ENCODE measurements at regions not wholly inside any gene's neighbourhood (a gene's known extent, or its start where the extent isn't known, plus 50 kb on each side); places are given as distances from the start of the nearest gene placed in this dataset.

DNA sequence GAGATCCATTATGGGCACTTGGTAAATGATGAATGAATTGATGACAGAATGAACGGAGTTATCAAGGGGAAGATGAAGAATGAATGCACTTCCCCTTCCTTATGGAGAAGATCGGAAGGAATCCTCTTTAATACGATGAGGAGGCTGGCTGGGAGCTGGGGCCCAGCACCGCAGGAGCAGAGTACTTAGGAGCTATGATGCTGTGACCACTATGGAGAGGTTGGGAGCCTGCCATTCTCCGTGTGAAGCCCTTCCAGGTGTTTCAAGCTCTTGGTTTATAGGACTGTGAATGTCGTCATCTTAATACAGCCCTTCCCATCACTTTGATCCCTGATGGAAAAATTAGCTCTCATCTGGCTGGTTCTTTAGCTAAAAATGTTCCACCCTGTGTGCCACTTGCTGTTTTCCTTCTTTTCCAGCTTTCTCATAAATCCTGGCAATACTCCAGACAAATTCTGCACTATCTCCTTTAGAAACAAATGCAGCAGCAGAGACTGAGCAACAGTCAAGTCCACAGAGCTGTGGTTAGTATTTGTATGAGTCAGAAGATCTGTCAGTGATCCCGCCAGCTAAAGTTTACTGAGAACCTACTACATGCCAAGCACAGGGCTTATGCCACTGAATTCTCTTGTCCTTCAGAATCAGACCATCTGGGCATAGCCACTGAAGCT, 263.1 kb upstream of the CRY1 start:
- Histone ChIP-seq H3K9me3 (replicated peaks in 1 of 3) (no peaks in the 10 kb centered on the region), H3K36me3 (replicated peaks in 1 of 2) (no peaks in the 10 kb centered on the region), H3K4me1 (replicated peaks in 1 of 2) (no peaks in the 10 kb centered on the region), H3K4me3 (no peak overlapping the region), H3K27ac (no peak overlapping the region), H3K27me3 (peaks cover 3% of the 10 kb centered on the region)
- TF ChIP-seq POLR2A (IDR thresholded peaks at IDR 0.05) = no peak
- TF ChIP-seq, protein P1, sequence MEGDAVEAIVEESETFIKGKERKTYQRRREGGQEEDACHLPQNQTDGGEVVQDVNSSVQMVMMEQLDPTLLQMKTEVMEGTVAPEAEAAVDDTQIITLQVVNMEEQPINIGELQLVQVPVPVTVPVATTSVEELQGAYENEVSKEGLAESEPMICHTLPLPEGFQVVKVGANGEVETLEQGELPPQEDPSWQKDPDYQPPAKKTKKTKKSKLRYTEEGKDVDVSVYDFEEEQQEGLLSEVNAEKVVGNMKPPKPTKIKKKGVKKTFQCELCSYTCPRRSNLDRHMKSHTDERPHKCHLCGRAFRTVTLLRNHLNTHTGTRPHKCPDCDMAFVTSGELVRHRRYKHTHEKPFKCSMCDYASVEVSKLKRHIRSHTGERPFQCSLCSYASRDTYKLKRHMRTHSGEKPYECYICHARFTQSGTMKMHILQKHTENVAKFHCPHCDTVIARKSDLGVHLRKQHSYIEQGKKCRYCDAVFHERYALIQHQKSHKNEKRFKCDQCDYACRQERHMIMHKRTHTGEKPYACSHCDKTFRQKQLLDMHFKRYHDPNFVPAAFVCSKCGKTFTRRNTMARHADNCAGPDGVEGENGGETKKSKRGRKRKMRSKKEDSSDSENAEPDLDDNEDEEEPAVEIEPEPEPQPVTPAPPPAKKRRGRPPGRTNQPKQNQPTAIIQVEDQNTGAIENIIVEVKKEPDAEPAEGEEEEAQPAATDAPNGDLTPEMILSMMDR (IDR thresholded peaks at IDR 0.05) = no peak
- 60 to 76% (median 68%) methylated on average over 7 of the region's 7 CpGs for WGBS, 4 donors
- no peak for DNase-seq
- intact Hi-C loops (cut with DNase I) = no loop called here

DNA sequence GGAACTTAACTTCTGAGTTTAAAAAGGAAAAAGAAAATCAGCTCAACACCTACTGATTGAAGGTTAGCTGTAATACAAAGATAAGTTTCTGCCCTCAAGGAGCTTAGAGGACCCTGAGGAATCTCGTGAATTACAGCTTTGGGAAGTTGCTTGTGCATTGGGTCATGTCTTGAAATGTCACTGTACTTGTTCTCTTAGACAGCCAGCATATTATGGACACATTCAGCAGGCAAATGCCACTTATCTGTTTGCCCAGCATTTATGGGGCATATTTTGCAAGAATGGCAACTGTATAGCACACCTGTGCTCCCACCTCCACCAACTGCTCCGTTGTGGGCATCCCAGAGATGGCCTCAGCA, 263.6 kb upstream of the CRY1 start:
- Histone ChIP-seq H3K9me3 (replicated peaks in 1 of 3) (no peaks in the 10 kb centered on the region), H3K36me3 (replicated peaks in 1 of 2) (no peaks in the 10 kb centered on the region), H3K4me1 (replicated peaks in 1 of 2) (no peaks in the 10 kb centered on the region), H3K27ac (no peak overlapping the region), H3K27me3 (peaks cover 3% of the 10 kb centered on the region), H3K4me3 (no peak overlapping the region)
- 62 to 71% (median 69%) methylated on average over 2 of the region's 2 CpGs for WGBS, 4 donors
- DNase-seq = no peak
- TF ChIP-seq POLR2A (IDR thresholded peaks at IDR 0.05) = no peak
- TF ChIP-seq, protein P1 (IDR thresholded peaks at IDR 0.05) = no peak
- intact Hi-C loops (cut with DNase I) = no loop called here

DNA sequence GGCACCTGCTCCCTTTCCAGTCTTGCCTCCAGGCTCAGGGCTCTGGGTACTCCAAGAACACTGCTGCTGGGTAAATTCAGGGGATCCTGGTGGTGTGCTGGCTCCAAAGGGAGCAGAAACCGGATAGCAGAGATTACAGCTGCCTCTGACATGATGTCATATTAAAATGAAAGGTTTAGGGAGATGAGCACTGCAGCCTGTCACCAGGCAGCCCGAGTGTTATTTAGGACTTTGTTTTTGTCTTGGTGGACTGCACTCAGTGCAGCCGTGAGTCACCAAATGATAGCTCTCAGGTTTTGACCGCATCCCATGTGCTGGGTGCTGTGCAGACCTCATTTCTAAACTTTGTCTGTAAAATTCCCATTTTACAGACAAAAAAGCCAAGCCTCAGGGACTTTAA, 266.0 kb upstream of the CRY1 start:
- Histone ChIP-seq H3K27ac (no peak overlapping the region), H3K9me3 (replicated peaks in 1 of 3) (no peaks in the 10 kb centered on the region), H3K36me3 (replicated peaks in 1 of 2) (no peaks in the 10 kb centered on the region), H3K27me3 (peaks cover 2% of the 10 kb centered on the region), H3K4me3 (no peak overlapping the region), H3K4me1 (replicated peaks in 1 of 2) (no peaks in the 10 kb centered on the region)
- TF ChIP-seq, protein P1 (IDR thresholded peaks at IDR 0.05) = no peak
- TF ChIP-seq POLR2A (IDR thresholded peaks at IDR 0.05) = no peak
- intact Hi-C loops (cut with DNase I) = no loop called here
- WGBS, 4 donors = 48 to 74% (median 54%) methylated on average over 2 to 4 of the region's 4 CpGs
- no peak for DNase-seq

DNA sequence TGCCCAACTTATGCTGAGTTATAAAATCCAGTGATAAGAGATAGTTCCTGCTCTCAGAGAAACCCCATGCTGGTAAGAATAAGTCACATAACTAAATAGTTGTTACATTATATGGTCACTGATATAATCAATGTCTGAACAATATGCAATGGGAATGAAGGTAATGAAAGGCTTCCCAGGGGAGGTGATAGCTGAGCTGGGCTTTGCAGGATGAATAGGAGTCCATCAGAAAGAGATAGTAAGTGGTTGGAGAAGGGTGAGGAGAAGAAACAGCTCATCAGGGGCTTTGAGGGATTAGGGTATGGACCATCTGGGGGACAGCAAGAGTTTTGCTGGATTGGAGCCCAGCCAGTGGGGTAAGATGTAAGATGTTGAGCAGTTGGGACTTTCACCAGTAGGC, 266.7 kb upstream of the CRY1 start:
- no peak for DNase-seq
- intact Hi-C loops (cut with DNase I) = no loop called here

More for the DNA sequence above, 266.7 kb upstream of the CRY1 start:
- Histone ChIP-seq H3K36me3 (replicated peaks in 1 of 2) (no peaks in the 10 kb centered on the region), H3K27me3 (peaks cover 2% of the 10 kb centered on the region), H3K4me1 (replicated peaks in 1 of 2) (no peaks in the 10 kb centered on the region), H3K27ac (no peak overlapping the region), H3K4me3 (no peak overlapping the region), H3K9me3 (replicated peaks in 1 of 3) (no peaks in the 10 kb centered on the region)
- TF ChIP-seq POLR2A (IDR thresholded peaks at IDR 0.05) = no peak
- TF ChIP-seq, protein P1 (IDR thresholded peaks at IDR 0.05) = no peak
